NCI-H2171 treated with DMSO at 0.1 percent for 48 hours (cell line): ENCODE measurements at regions not wholly inside any gene's neighbourhood (a gene's known extent, or its start where the extent isn't known, plus 50 kb on each side); places are given as distances from the start of the nearest gene placed in this dataset.
"Not testable (repeated sequence)": the region's sequence is repeated elsewhere in the genome, so short reads cannot be mapped to it uniquely, and the experiment has no call there.

ENCODE experiments used
- DNase-seq: peaks from one replicate; lab custom pipeline; 2025; lab: John Stamatoyannopoulos, UW

DNA sequence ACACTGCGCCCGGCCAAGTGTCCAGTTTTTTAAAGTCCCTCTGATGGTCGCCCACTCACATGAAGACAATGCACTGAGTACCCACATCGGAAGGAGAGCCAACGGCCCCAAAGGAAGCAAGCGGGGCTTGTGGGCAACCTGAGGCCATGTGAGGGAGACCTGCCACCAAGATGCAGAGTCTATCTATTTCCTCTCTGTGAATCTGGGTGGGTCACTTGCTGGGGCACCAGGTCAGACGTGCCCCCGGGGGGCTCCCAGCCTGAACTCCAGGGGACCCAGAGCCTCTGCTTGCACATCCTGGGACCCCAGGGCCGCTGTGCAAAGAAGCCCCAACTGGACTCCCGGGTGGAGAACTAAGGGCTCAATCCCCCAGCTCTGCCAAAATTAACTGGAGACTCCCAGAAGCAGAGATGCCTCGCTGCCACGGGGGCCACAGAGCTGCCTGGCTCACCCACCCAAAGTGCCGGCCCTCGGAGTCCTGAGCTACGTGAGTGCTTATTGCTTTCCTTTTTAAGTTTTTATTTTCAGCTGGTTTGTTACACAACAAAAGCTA lies 106.4 kb downstream of the BRD1 start:
- DNase-seq, result no peak

GRCh38 chr22:49720279-49720959 lies 107.3 kb downstream of the BRD1 start:
- DNase-seq, result peak; percentile 72

GRCh38 chr22:49719046-49719445 lies 108.6 kb downstream of the BRD1 start:
- no peak for DNase-seq

GRCh38 chr22:49718396-49718795 lies 109.3 kb downstream of the BRD1 start:
- no peak for DNase-seq

DNA sequence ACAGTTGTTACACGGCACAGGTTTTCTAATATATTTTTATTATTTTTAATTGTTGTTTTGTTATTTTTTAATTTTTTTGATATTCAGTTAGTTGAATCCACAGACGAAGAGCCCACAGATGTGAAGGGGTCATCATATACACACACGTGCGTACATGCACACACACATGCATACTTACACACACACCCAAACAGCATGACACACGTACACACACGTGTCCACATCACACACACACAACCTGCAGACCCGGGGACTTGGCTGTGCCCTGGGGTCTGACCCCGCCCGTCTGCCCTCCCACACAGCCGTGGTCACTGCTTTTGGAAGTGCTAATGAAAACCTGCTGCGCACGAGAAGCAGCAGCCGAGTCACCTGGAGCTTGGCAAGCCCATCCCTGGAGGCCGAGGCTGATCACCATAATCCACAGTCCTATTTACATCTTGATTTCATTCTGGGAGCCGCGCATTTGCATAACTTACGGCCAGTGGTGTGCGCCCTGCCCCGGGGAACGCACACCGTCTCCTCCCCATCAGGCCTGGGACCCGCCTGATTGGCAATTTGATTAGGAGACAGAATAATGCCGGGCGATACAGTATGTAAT lies 110.3 kb downstream of the BRD1 start:
- DNase-seq, result no peak

GRCh38 chr22:49716441-49716840 lies 111.2 kb downstream of the BRD1 start:
- DNase-seq, result no peak

- no peak for DNase-seq
These were observed 112.2 kb downstream of the BRD1 start for GRCh38 chr22:49715450-49715849.

GRCh38 chr22:49713003-49713402 lies 114.7 kb downstream of the BRD1 start:
- no peak for DNase-seq

DNA sequence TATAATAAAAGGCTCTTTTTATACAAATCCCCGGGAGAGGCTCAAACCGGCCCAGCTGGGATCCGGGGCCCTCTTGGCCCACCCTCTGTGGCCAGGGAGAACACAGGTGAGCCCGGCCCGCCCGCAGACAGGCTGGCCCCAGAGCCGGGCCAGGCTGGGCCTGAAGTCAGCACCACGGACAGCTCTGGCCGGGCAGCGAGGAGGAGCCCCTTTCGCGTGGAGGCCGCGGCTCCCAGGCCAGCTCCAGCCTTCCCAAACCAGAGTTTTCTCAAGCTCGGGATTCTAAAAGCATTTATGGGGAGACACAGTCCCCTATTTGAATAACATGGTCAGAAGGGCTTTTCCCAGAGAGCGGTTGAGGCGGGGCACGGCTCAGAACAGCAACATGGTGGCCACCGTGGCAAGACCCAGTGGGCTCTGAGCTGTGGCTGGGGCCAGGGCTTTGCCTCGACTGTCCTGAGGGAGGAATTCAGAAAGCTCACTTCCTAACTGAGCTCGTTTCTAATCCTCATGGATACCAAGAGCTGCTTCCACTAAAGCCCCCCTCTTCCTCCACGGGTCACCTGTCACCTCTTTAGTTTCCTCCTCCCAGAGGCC lies 115.4 kb downstream of the BRD1 start:
- DNase-seq, result no peak

DNA sequence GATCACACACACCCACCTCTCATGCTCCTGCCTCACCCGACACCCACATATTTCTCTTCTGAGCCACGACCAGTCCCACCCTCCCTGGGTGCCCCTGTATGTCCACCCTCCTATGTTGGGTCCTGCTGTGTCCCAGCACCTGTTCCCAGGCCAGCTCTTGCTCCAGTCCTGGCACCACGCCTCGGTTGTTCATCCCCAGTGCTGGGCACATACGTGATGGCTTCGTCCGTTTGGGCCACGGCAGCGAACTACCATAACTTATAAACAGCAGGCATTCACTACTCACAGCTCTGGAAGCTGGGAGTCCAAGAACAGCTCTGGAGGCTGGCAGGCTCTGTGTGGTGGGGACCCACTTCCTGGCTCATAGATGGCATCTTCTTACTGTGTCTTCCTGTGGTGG lies 116.9 kb downstream of the BRD1 start:
- DNase-seq, result no peak

DNA sequence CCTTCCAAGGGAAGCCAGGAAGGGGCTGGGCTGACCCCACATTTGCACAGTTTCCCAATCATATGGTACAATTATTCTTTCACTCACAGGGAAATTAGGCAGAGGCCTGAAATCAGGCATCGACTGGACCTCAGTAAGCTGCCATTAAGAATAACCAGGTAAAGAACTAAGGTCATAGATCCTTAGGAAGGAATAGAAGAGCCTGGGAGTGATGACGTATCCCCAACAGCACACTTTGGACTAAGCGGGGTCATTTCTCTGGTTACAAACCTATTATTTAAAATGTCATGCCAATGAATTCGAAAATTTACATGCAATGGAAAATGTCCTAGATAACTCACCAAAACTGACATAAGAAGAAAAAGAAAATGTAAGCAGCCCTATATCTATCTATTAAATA lies 118.2 kb downstream of the BRD1 start:
- no peak for DNase-seq

GRCh38 chr22:49705972-49706352 lies 121.7 kb downstream of the BRD1 start:
- DNase-seq, result no peak

GRCh38 chr22:49705216-49705971 lies 122.3 kb downstream of the BRD1 start:
- DNase-seq, result no peak

GRCh38 chr22:49704345-49705215 lies 123.1 kb downstream of the BRD1 start:
- no peak for DNase-seq

DNA sequence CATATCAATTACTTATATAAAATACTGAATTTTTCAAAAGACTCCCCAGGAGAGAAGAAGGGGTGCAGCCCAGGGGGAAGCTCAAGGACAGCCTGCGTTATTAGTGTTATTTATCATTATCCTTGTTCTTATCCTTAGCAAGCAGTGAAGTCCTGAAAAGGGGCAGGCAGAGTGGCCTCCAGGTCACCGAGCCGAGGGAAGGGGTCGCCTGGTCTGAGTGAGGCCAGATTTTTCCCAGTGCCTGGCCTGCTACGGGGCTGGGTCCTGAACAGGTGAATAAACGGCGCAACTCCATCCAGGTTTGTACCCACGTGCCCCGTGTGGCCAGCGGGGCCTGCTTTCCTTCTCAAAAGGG lies 123.7 kb downstream of the BRD1 start:
- no peak for DNase-seq

DNA sequence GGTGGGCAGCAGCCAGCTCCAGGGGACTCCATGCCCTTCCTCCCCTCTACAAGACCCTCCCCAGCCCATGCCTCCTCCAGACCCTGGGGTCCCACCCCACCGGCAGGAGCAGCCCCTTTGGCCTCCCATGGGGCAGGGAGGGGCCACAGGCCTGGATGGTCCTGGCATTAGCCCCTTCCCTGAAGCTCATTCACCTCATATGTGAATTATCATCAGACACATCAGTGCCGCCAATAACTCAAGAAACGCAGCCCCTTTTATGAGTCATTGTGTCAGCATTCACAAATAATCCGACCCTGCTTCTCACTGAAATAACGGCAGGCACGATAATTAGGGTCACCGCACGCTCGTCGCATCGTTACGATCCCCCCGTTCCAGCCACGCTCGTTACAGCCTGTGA lies 124.2 kb downstream of the BRD1 start:
- no peak for DNase-seq

DNA sequence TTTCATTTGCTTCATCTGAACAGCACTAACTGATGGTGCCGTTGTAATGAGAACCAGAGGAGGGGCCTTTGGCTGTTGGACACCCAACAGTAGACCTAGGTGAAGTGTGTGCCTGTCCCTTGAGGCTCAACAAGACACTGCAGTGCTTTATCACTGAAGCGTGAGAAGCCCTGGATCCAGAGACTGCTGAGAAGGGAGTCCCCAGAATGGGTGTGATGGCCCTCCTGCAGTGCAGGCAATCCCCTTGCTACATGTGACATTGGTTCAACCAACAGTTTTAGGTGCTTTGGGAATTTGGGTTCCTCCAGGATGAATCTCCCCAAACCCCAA lies 125.6 kb downstream of the BRD1 start:
- DNase-seq, result no peak

- no peak for DNase-seq
These were observed 126.1 kb downstream of the BRD1 start for GRCh38 chr22:49701380-49702067.

- DNase-seq, result no peak
These were observed 127.7 kb downstream of the BRD1 start for GRCh38 chr22:49699928-49700498.

- no peak for DNase-seq
These were observed 128.2 kb downstream of the BRD1 start for GRCh38 chr22:49699476-49699875.

- not testable (repeated sequence) for DNase-seq
These were observed 129.1 kb downstream of the BRD1 start for GRCh38 chr22:49698616-49699015.
